ENCODE measurements at regions not wholly inside any gene's neighbourhood (a gene's known extent, or its start where the extent isn't known, plus 50 kb on each side); places are given as distances from the start of the nearest gene placed in this dataset.

- DNase-seq (ENCODE audit: low read depth in 1 of 2, low spot score in 1 of 2) = no peak
These were observed 56.6 kb upstream of the SCOC start for GRCh38 chr4:140316799-140317198.

DNA sequence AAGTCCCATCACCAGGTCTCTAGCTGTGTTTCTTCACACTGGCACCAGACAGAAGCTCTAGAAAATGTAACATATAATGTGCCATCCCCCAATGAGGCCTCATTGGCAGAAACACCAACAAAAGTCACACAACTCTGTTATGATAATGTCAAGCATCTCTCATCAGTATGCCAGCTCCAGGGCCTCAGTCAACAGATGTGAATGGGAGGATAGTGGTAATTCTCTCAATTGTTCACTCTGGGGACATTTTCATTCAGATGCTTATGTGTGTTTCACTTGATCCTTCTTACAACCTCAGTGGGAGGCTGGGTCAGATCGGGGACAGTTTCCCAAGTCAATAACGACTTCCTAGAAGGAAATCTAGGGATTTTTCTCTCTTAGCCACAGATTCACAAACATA, 57.5 kb upstream of the SCOC start:
- no peak for DNase-seq (ENCODE audit: low read depth in 1 of 2, low spot score in 1 of 2)

- DNase-seq (ENCODE audit: low read depth in 1 of 2, low spot score in 1 of 2) = no peak
These were observed 58.0 kb upstream of the SCOC start for GRCh38 chr4:140315438-140315837.

DNA sequence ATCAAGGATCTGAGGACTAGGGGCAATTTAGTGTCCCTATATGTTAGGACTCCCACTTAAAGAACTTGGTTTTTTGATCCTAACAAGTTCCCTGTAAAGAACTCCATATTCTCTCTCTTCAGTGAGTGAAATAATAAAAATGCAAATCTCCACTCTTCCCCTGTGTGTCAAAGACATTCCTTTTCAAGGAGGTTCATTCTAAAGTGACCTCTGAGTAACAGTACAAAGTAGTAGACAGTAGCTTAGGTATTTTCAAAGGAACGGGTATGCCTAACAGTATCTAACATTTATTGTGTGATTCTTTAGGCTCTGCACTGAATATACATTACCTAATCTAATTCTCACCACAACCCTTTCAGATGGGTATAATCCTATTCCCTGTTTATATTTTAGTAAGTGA, 58.4 kb upstream of the SCOC start:
- DNase-seq (ENCODE audit: low read depth in 1 of 2, low spot score in 1 of 2) = no peak

DNA sequence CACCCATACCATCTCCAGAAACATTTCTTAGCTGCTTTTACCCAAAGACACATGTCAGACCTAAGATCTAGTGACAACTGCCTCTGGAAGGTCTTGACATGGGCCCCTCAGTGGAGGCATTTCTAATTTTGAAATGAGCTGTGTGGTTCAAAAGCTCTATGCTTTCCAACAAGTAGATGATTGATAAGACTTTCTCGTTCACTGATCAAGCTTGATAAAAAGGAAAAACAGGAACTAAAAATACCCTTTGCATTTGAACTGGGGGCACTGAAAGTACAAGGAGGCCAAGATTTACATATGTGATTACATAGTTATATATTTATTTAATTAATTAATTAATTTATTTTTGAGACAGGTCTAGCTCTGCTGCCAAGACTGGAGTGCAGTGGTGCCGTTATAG, 61.3 kb upstream of the SCOC start:
- no peak for DNase-seq (ENCODE audit: low read depth in 1 of 2, low spot score in 1 of 2)

DNA sequence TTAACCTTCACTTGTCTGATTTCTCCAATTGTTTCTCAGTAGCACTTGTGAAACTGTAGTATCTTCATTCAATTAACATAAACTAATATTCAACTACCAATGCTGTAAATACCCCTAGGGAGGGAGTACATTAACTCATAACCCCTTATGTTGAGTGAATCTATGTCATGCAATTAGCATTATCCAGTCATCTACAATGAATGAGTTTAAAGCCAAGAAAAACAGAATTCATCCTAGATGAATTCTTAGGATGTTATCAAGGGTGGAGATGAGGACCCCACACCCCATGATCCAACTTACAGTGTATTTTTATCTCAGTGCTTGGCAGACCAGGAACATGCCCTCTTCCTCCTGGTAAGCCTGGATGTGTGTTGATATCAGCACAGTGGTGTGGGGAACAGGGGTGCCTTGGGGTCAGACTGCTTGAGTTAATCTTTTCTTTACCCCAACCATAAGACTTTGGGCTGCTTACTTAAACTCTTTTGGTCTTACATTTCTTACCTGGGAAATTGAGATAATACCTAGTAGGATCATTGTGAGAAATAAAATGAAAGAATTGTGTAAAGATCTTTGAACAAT, 62.1 kb upstream of the SCOC start:
- DNase-seq (ENCODE audit: low read depth in 1 of 2, low spot score in 1 of 2) = no peak

DNA sequence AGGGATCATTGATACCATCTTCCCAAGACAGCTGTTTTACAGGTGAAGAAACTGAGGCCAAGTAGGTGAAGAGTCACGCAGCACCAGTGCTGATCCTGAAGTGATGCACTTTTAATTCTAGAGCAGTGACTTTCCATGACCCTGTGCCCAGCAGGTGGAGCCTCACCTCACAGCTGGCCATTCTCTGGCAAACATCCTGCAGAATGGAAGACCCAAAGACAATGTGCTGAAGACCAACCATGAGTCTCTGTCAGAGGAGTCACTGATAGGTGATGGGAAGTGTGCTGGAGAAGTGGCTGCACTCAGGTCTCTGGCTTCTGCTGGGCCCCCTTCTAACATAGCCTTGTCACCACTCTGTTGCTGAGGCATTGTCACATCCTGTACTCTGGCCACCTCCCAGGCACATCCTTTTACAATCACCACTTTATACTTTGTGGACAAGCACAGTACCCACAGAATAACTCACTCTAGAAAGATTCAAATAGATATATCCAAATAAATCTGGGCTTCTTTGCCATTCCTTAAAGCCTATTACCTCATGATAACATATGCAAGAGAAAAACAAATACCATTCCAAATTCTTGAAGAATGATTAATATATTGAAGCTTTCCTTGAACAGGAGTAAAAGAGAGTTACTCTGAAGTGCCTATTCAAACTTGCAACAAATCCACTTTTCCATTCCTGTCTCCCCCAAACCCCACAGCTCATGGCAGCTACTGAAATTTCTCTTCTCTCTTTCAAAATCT, 64.1 kb upstream of the SCOC start:
- no peak for DNase-seq (ENCODE audit: low read depth in 1 of 2, low spot score in 1 of 2)

DNA sequence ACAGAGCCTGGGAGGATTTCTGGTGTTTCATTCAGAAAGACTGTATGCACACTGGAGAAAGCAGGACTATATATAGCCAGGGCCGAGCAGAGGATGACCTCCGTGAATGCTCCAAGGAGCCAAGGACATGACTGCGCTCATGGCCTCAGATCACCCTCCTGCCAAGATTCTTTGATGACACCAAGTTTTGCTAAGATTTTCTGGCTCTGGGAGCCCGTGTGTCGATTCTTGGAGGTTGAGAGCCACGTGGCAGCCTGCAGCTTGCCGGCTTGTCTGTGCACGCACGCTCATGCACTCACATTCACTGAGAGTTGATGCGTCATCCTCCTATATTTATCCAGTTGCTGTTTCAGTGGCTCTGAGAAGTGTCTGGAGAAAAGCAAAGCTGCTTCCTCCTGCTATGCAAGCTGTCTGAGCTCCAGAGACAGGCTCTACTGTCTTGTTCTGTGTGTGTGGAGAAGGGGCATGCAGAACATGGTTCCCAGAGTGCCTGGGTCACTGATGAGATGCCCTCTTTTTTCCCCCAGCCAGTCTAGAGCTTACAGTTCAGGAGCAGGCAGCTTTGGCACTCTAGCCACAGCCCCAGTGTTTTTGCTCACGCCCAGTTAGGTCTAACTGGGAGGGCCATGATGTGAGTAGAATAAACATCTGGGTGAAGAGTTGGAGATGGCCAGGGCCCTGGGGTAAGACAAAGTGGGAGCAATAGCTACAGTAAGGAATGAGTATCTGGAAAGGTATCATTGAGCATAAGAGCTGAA, 64.9 kb upstream of the SCOC start:
- no peak for DNase-seq (ENCODE audit: low read depth in 1 of 2, low spot score in 1 of 2)

DNA sequence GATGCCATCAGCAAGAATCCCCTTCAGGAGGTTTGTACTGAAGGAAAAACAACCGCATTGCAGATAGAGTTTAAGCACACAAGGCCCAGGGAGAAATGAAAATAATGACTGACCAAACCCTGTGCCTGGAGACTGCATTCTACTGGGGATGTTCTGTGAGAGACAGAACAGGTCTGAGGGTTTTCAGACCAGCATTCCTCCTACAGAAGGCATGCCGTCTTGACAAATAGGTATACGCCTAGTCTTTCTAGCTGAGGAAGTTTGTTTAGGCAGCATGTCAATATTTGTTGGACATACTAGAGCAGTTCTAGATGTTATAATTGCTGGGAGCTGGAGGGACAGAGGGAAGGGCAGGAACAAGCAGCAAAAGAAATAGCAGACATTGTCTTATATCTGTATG, 68.4 kb upstream of the SCOC start:
- DNase-seq (ENCODE audit: low read depth in 1 of 2, low spot score in 1 of 2) = no peak

GRCh38 chr4:140304346-140304745, 69.1 kb upstream of the SCOC start:
- no peak for DNase-seq (ENCODE audit: low read depth in 1 of 2, low spot score in 1 of 2)

DNA sequence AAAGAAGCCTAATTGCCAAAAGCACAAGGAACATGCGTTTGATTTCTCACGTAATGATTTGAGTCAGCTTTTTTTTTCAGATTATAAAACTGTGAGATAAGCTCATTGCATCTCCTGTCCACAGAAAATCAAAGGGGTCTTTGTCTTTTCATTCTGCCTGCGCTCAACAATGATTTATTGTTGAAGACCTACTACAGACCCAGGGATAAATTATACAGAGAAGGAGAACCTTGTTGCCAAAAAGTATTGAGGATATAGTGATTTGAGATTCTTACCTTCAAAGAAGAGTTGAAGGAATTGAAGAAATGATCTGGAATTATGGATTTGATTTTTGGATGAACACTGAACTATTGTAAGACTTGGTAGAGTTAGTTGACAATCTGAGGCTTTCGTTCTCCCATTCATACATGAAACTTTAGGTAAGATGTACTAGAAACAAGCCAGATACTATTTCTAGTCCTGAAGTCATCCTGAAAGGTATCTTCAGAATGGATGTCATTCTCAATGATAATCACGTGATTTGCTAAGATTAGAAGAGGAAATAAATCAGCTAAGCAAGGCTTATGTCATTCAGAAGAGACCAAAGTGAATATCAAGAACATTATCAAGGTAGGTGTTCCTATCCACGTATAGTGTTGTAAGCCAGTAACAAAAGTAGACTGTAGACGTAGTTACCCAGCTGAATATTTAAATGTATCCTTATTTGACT, 71.1 kb upstream of the SCOC start:
- DNase-seq (ENCODE audit: low read depth in 1 of 2, low spot score in 1 of 2) = no peak

- no peak for DNase-seq (ENCODE audit: low read depth in 1 of 2, low spot score in 1 of 2)
These were observed 73.0 kb upstream of the SCOC start for GRCh38 chr4:140300271-140300970.

- no peak for DNase-seq (ENCODE audit: low read depth in 1 of 2, low spot score in 1 of 2)
These were observed 75.4 kb upstream of the SCOC start for GRCh38 chr4:140298001-140298400.

GRCh38 chr4:140297221-140297570, 76.2 kb upstream of the SCOC start:
- no peak for DNase-seq (ENCODE audit: low read depth in 1 of 2, low spot score in 1 of 2)

- no peak for DNase-seq (ENCODE audit: low read depth in 1 of 2, low spot score in 1 of 2)
These were observed 76.9 kb upstream of the SCOC start for GRCh38 chr4:140296335-140297220.

GRCh38 chr4:140293979-140294378, 79.5 kb upstream of the SCOC start:
- no peak for DNase-seq (ENCODE audit: low read depth in 1 of 2, low spot score in 1 of 2)

DNA sequence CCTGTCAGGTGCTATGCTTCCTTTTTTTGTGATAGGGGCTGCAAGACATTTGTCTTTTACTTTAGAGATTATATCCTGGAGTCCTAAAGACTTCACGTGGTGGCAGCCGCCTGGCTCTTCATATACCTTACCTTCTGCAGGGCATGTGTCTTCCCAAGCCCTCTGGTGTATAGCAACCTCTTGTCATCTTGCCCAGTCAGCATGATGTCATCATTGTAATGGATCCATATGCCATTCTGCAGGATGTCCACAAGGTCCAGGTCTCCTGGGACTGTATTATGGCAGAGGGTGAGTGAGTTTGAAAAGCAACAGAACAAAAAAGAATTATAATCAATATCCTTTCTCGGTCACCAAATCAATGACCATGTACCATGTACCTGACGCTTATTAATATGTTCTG, 82.2 kb upstream of the SCOC start:
- no peak for DNase-seq (ENCODE audit: low read depth in 1 of 2, low spot score in 1 of 2)

DNA sequence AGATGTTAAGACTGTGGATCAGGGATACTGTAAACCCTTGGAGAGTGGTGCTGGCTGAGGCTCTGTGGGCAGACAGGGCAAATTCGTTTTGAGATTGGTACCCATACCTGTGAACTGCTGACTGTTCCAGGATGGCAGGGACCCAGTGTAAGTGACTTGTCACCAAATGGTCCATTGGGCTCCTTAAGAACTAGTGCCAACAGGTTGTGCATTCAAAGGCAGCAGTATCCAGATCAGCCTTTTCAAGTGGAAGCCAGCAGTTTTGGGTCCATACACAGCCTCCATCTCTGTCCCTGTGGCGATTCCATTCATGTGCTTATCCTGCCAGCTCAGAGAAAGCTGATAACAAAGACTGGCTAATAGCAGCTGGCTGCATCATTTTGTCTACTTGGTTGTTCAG, 84.0 kb upstream of the SCOC start:
- DNase-seq (ENCODE audit: low read depth in 1 of 2, low spot score in 1 of 2) = no peak

- DNase-seq (ENCODE audit: low read depth in 1 of 2, low spot score in 1 of 2) = no peak
These were observed 87.0 kb upstream of the SCOC start for GRCh38 chr4:140286456-140286855.

- no peak for DNase-seq (ENCODE audit: low read depth in 1 of 2, low spot score in 1 of 2)
These were observed 89.0 kb upstream of the SCOC start for GRCh38 chr4:140284456-140284855.
